PC-3 (cell line): ENCODE measurements at regions not wholly inside any gene's neighbourhood (a gene's known extent, or its start where the extent isn't known, plus 50 kb on each side); places are given as distances from the start of the nearest gene placed in this dataset.

ENCODE experiments used
- ATAC-seq: fragments of 200-7000 bp; cut with Tn5 transposase; 2 replicates; pipeline ENCODE4 v1.9.1; 2020; ENCODE audit warnings: mild to moderate bottlenecking, moderate library complexity
- BruUV-seq: library from RNA; stranded (reverse); fragments of 400-500 nt; replicated peaks from 2 replicates; lab custom pipeline; 2021; lab: Mats Ljungman, UMichigan
- CTCF ChIA-PET: fragments of 300-600 bp; sonication (Branson Sonifier 250); formaldehyde crosslinking; loops from one replicate; lab custom pipeline; 2022; ENCODE audit warnings: antibody characterized with exemption; lab: Charles Lee
- POLR2A ChIA-PET: fragments of 300-600 bp; sonication (Branson Sonifier 250); formaldehyde crosslinking; loops from one replicate; lab custom pipeline; 2022; ENCODE audit warnings: antibody characterized with exemption; ENCODE audit not compliant: unreplicated experiment; lab: Charles Lee
- DNase-seq: peaks from one replicate; pipeline ENCODE4 v3.0.0-alpha.2; 2015
- H2AFZ ChIP-seq: fragments of 300-600 bp; sonication (generic); 2 replicates; pipeline ENCODE4 v1.6.0; 2016; ENCODE audit warnings: antibody characterized with exemption, low read length
- H3F3A ChIP-seq: fragments of 300-600 bp; sonication (generic); one replicate; pipeline ENCODE4 v1.6.0; 2017; ENCODE audit warnings: antibody characterized with exemption, low read length, control low read depth, mild to moderate bottlenecking; ENCODE audit not compliant: unreplicated experiment
- H3K27ac ChIP-seq: fragments of 300-600 bp; sonication (generic); 2 replicates; pipeline ENCODE4 v1.5.1; 2016; ENCODE audit warnings: mild to moderate bottlenecking, low read length
- H3K27me3 ChIP-seq: fragments of 300-600 bp; sonication (generic); 2 replicates; pipeline ENCODE4 v1.6.1; 2016; ENCODE audit warnings: low read length, mixed read lengths
- H3K36me3 ChIP-seq: fragments of 300-600 bp; sonication (generic); 2 replicates; pipeline ENCODE4 v1.6.1; 2016; ENCODE audit warnings: low read depth, mixed run types, low read length, mixed read lengths
- H3K4me1 ChIP-seq: fragments of 300-600 bp; sonication (generic); 2 replicates; pipeline ENCODE4 v1.5.1; 2016; ENCODE audit warnings: low read length; ENCODE audit not compliant: insufficient read depth
- H3K4me2 ChIP-seq: fragments of 300-600 bp; sonication (generic); 2 replicates; pipeline ENCODE4 v1.6.0; 2016; ENCODE audit warnings: low read length
- H3K4me3 ChIP-seq: fragments of 300-600 bp; sonication (generic); 2 replicates; pipeline ENCODE4 v1.5.1; 2016; ENCODE audit warnings: mild to moderate bottlenecking, low read length, mixed read lengths
- H3K79me2 ChIP-seq: fragments of 300-600 bp; sonication (generic); 2 replicates; pipeline ENCODE4 v1.6.1; 2017; ENCODE audit warnings: low read length, mixed read lengths
- H3K9ac ChIP-seq: fragments of 300-600 bp; sonication (generic); 2 replicates; pipeline ENCODE4 v1.6.0; 2016; ENCODE audit warnings: mild to moderate bottlenecking, low read length
- H3K9me2 ChIP-seq: fragments of 300-600 bp; sonication (generic); replicated peaks from 2 replicates; pipeline ENCODE4 v1.6.1; 2016; ENCODE audit warnings: mixed run types, low read length, mixed read lengths
- H3K9me3 ChIP-seq: fragments of 300-600 bp; sonication (generic); 2 replicates; pipeline ENCODE4 v1.6.1; 2016; ENCODE audit warnings: low read length, mixed read lengths
- H4K20me1 ChIP-seq: fragments of 300-600 bp; sonication (generic); 2 replicates; pipeline ENCODE4 v1.6.1; 2016; ENCODE audit warnings: low read length, mixed read lengths
- CTCF ChIP-seq: fragments of 300-600 bp; sonication (generic); conservative IDR thresholded peaks from 2 replicates; pipeline ENCODE4 v1.5.1; 2017; ENCODE audit warnings: antibody characterized with exemption, low read depth, mild to moderate bottlenecking, low read length
- EZH2 ChIP-seq: fragments of 300-600 bp; sonication (generic); IDR thresholded peaks from one replicate; pipeline ENCODE4 v1.6.1; 2017; ENCODE audit warnings: antibody characterized with exemption, mild to moderate bottlenecking, low read length; ENCODE audit not compliant: unreplicated experiment
- EZH2phosphoT487 ChIP-seq: fragments of 300-600 bp; sonication (generic); IDR thresholded peaks from 2 replicates; pipeline ENCODE4 v1.6.1; 2018; ENCODE audit warnings: mild to moderate bottlenecking, antibody characterized with exemption, low read length, borderline replicate concordance
- intact Hi-C: fragments of 100-400 bp; cut with micrococcal nuclease; formaldehyde crosslinking; loops from 2 replicates; pipeline ENCODE4 v1.9.0; 2023

GRCh38 chr4:144289667-144290428 is 149.3 kb upstream of the GYPA start:
- Histone ChIP-seq H4K20me1 (no peaks in the 10 kb centered on the region), H3K36me3 (no peaks in the 10 kb centered on the region), H2AFZ (no peak overlapping the region), H3K9me2 (no peaks in the 10 kb centered on the region), H3K4me3 (no peak overlapping the region), H3K9ac (no peak overlapping the region), H3K27me3 (0 out of 2 replicates have a peak, but pooled peaks cover 4% of the 10 kb centered on the region), H3K9me3 (no peaks in the 10 kb centered on the region), H3K27ac (no peak overlapping the region), H3K4me2 (no peak overlapping the region), H3K4me1 (no peaks in the 10 kb centered on the region), H3F3A (no peaks in the 10 kb centered on the region), H3K79me2 (no peaks in the 10 kb centered on the region)
- DNase-seq (no peak), ATAC-seq (no peak)
- POLR2A ChIA-PET = no interaction called here
- CTCF ChIA-PET = no interaction called here
- TF ChIP-seq EZH2phosphoT487 = no peak
- no peak for TF ChIP-seq EZH2
- no peak for TF ChIP-seq CTCF
- intact Hi-C loops = no loop called here
- no TSS peak for BruUV-seq

- TF ChIP-seq EZH2 = no peak
- no peak for TF ChIP-seq EZH2phosphoT487
- TF ChIP-seq CTCF = no peak
- POLR2A ChIA-PET = no interaction called here
- no peak overlapping the region for H3K9ac ChIP-seq
- ATAC-seq = no peak
- no peak overlapping the region for H3K4me2 ChIP-seq
- H4K20me1 ChIP-seq = no peaks in the 10 kb centered on the region
- intact Hi-C loops = no loop called here
- no peak overlapping the region for H3K4me3 ChIP-seq
- no peak overlapping the region for H3K27ac ChIP-seq
- H3K9me3 ChIP-seq = no peaks in the 10 kb centered on the region
- BruUV-seq = no TSS peak
- DNase-seq = no peak
- no peak overlapping the region for H2AFZ ChIP-seq
- H3K9me2 ChIP-seq = no peaks in the 10 kb centered on the region
- H3K36me3 ChIP-seq = no peaks in the 10 kb centered on the region
- H3K79me2 ChIP-seq = no peaks in the 10 kb centered on the region
- no peaks in the 10 kb centered on the region for H3K4me1 ChIP-seq
- 0 out of 2 replicates have a peak, but pooled peaks cover 4% of the 10 kb centered on the region for H3K27me3 ChIP-seq
- CTCF ChIA-PET = no interaction called here
- no peaks in the 10 kb centered on the region for H3F3A ChIP-seq
Observed at GRCh38 chr4:144291164-144291563, 150.6 kb upstream of the GYPA start.

- Histone ChIP-seq H3K27ac (no peak overlapping the region), H3K9ac (no peak overlapping the region), H3K4me3 (no peak overlapping the region), H3K79me2 (no peaks in the 10 kb centered on the region), H2AFZ (no peak overlapping the region), H3K36me3 (no peaks in the 10 kb centered on the region), H3K27me3 (0 out of 2 replicates have a peak, but pooled peaks cover 4% of the 10 kb centered on the region), H3K4me1 (no peaks in the 10 kb centered on the region), H3F3A (no peaks in the 10 kb centered on the region), H4K20me1 (no peaks in the 10 kb centered on the region), H3K4me2 (no peak overlapping the region), H3K9me3 (no peaks in the 10 kb centered on the region), H3K9me2 (no peaks in the 10 kb centered on the region)
- BruUV-seq = no TSS peak
- ATAC-seq = no peak
- POLR2A ChIA-PET = no interaction called here
- CTCF ChIA-PET = no interaction called here
- TF ChIP-seq EZH2phosphoT487 = no peak
- no peak for TF ChIP-seq EZH2
- no peak for TF ChIP-seq CTCF
- intact Hi-C loops = no loop called here
- no peak for DNase-seq
Observed at GRCh38 chr4:144294211-144294610, 153.7 kb upstream of the GYPA start.
